HL-60 (cell line): ENCODE measurements at regions not wholly inside any gene's neighbourhood (a gene's known extent, or its start where the extent isn't known, plus 50 kb on each side); places are given as distances from the start of the nearest gene placed in this dataset.

Experiments
- DNase-seq, 2 experiments: peaks; one replicate each; pipeline ENCODE4 v3.0.0-alpha.2; 2010 to 2020; ENCODE audit warnings: low read depth in 1 of 2, low spot score in 1 of 2
- H3K27ac ChIP-seq: fragments of 250-450 bp; sonication (Bioruptor Pico); replicated peaks from 2 replicates; pipeline ENCODE4 v1.5.1; 2020; ENCODE audit warnings: mild to moderate bottlenecking, moderate library complexity
- H3K27me3 ChIP-seq: fragments of 250-450 bp; sonication (Bioruptor Pico); 2 replicates; pipeline ENCODE4 v1.5.1; 2021; ENCODE audit warnings: mild to moderate bottlenecking, moderate library complexity; ENCODE audit not compliant: insufficient read depth, poor library complexity, severe bottlenecking
- H3K4me3 ChIP-seq: replicated peaks from 2 replicates; pipeline ENCODE4 v1.5.1; 2011; ENCODE audit warnings: mild to moderate bottlenecking, control low read depth, low read length; ENCODE audit not compliant: insufficient read depth
- GABPA ChIP-seq: IDR thresholded peaks from 2 replicates; pipeline ENCODE4 v1.6.1; 2012; ENCODE audit warnings: low read depth
- POLR2AphosphoS5 ChIP-seq: IDR thresholded peaks from 2 replicates; pipeline ENCODE4 v1.6.1; 2012; ENCODE audit warnings: low read depth
- REST ChIP-seq: IDR thresholded peaks from 2 replicates; pipeline ENCODE4 v1.6.1; 2012; ENCODE audit warnings: low read depth; ENCODE audit not compliant: insufficient replicate concordance
- SPI1 ChIP-seq: IDR thresholded peaks from 2 replicates; pipeline ENCODE4 v1.6.1; 2012; ENCODE audit warnings: low read depth, mild to moderate bottlenecking, borderline replicate concordance
- TF ChIP-seq, protein P1 (sequence below): IDR thresholded peaks from one replicate; pipeline ENCODE4 v1.5.1; 2011; ENCODE audit warnings: low read length, control low read depth, inconsistent platforms; ENCODE audit not compliant: insufficient read depth

- H3K4me3 ChIP-seq = no peak overlapping the region
- no peak overlapping the region for H3K27ac ChIP-seq
- peak in 1 of 2 experiments; percentile 21 for DNase-seq
- TF ChIP-seq SPI1 (peak; percentile 71), POLR2AphosphoS5 (no peak)
- H3K27me3 ChIP-seq = no peaks in the 10 kb centered on the region
Measured at GRCh38 chr20:24318569-24319352, 150.7 kb upstream of the SYNDIG1 start.

GRCh38 chr20:24317224-24317623 lies 152.2 kb upstream of the SYNDIG1 start:
- H3K4me3 ChIP-seq = no peak overlapping the region
- no peak for DNase-seq
- no peaks in the 10 kb centered on the region for H3K27me3 ChIP-seq
- no peak overlapping the region for H3K27ac ChIP-seq
- TF ChIP-seq REST = no peak
- TF ChIP-seq, protein P1, sequence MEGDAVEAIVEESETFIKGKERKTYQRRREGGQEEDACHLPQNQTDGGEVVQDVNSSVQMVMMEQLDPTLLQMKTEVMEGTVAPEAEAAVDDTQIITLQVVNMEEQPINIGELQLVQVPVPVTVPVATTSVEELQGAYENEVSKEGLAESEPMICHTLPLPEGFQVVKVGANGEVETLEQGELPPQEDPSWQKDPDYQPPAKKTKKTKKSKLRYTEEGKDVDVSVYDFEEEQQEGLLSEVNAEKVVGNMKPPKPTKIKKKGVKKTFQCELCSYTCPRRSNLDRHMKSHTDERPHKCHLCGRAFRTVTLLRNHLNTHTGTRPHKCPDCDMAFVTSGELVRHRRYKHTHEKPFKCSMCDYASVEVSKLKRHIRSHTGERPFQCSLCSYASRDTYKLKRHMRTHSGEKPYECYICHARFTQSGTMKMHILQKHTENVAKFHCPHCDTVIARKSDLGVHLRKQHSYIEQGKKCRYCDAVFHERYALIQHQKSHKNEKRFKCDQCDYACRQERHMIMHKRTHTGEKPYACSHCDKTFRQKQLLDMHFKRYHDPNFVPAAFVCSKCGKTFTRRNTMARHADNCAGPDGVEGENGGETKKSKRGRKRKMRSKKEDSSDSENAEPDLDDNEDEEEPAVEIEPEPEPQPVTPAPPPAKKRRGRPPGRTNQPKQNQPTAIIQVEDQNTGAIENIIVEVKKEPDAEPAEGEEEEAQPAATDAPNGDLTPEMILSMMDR = no peak
- TF ChIP-seq GABPA = no peak

DNA sequence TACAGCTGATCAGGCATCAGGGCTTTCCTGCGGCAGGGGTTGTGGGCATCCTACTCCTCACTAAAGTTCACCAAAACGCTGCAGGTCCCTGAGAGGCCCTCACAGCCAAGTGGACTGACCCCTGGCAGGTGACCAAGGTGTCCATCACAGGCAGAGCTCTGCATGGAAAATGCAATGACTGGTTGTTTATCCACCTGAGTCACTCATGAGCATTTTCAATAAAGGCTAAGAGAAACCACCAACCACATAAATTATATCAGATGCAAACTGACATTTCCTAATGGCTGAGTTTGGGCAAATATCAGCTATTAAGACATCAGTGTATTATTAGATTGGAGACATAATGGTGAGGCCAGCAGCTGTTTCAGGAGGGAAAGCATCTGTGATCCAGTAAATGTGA lies 152.7 kb upstream of the SYNDIG1 start:
- H3K27me3 ChIP-seq = no peaks in the 10 kb centered on the region
- no peak overlapping the region for H3K4me3 ChIP-seq
- no peak for TF ChIP-seq REST
- no peak for TF ChIP-seq SPI1
- TF ChIP-seq, protein P1 = no peak
- TF ChIP-seq GABPA = no peak
- no peak for TF ChIP-seq POLR2AphosphoS5
- no peak overlapping the region for H3K27ac ChIP-seq
- DNase-seq = no peak

DNA sequence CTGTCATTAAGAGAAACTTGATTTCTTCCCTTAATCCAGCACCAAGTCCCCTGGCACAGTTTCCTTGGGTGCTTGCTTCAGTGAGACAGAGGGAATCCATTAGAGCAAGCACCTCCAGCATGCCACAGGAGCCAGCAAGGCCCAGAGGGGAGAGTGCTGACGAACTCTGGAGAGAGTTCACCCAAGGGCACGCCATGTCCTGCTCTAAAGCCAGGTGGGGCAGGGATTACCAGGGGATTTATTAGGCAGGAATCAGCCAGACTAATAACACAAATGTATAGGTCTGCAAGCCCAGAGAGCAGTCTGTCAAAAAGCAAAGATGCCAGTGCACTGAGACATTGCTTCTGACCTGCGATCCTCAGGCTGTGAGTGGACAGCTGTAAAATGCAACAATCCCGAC lies 155.4 kb upstream of the SYNDIG1 start:
- no peaks in the 10 kb centered on the region for H3K27me3 ChIP-seq
- TF ChIP-seq, protein P1 = no peak
- TF ChIP-seq REST (no peak), GABPA (no peak), SPI1 (no peak), POLR2AphosphoS5 (no peak)
- H3K27ac ChIP-seq = no peak overlapping the region
- no peak for DNase-seq
- H3K4me3 ChIP-seq = no peak overlapping the region
